WTC11 (cell line): ENCODE measurements at regions not wholly inside any gene's neighbourhood (a gene's known extent, or its start where the extent isn't known, plus 50 kb on each side); places are given as distances from the start of the nearest gene placed in this dataset.

Experiments
- ATAC-seq: fragments of 200-7000 bp; cut with Tn5 transposase; 2 replicates; pipeline ENCODE4 v1.10.0; 2021; ENCODE audit warnings: mild to moderate bottlenecking, moderate library complexity
- CTCF ChIA-PET: fragments of 300-600 bp; sonication (Branson Sonifier 250); formaldehyde crosslinking; loops from one replicate; lab custom pipeline; 2021; ENCODE audit warnings: antibody characterized with exemption; lab: Charles Lee
- POLR2A ChIA-PET: fragments of 350-600 bp; sonication (Branson Sonifier 250); formaldehyde crosslinking; loops from one replicate; lab custom pipeline; 2021; ENCODE audit warnings: antibody characterized with exemption; lab: Charles Lee
- DNase-seq: peaks from one replicate; pipeline ENCODE4 v3.0.0; 2021; ENCODE audit warnings: low spot score
- H3K27ac Mint-ChIP-seq: 2 replicates; pipeline ENCODE4 v1.8.0; 2021; ENCODE audit warnings: mixed read lengths
- H3K27me3 Mint-ChIP-seq: 2 replicates; pipeline ENCODE4 v1.8.0; 2021; ENCODE audit warnings: low read depth, mild to moderate bottlenecking, moderate library complexity, mixed read lengths
- H3K36me3 Mint-ChIP-seq: 2 replicates; pipeline ENCODE4 v1.8.0; 2021; ENCODE audit warnings: mixed read lengths
- H3K4me1 Mint-ChIP-seq: 2 replicates; pipeline ENCODE4 v1.8.0; 2022; ENCODE audit warnings: mixed read lengths
- H3K4me3 Mint-ChIP-seq: 2 replicates; pipeline ENCODE4 v1.8.0; 2021; ENCODE audit warnings: mild to moderate bottlenecking, moderate library complexity, mixed read lengths
- H3K9me3 Mint-ChIP-seq: 2 replicates; pipeline ENCODE4 v1.8.0; 2021; ENCODE audit warnings: mixed read lengths
- ARID4B ChIP-seq: sonication (generic); formaldehyde crosslinking; IDR thresholded peaks from 2 replicates; pipeline ENCODE4 v1.8.0; 2023; ENCODE audit warnings: missing genetic modification reagents, mild to moderate bottlenecking, borderline replicate concordance
- E2F1 ChIP-seq: sonication (generic); formaldehyde crosslinking; IDR thresholded peaks from 2 replicates; pipeline ENCODE4 v1.8.0; 2022; ENCODE audit warnings: mild to moderate bottlenecking, missing genetic modification reagents
- ETV6 ChIP-seq: sonication (generic); formaldehyde crosslinking; IDR thresholded peaks from 2 replicates; pipeline ENCODE4 v1.8.1; 2022; ENCODE audit warnings: mild to moderate bottlenecking, missing genetic modification reagents
- HMGA2 ChIP-seq: fragments of 250-450 bp; sonication (Bioruptor Pico); IDR thresholded peaks from 2 replicates; pipeline ENCODE4 v1.4.0; 2021; ENCODE audit warnings: mild to moderate bottlenecking, moderate library complexity
- JAZF1 ChIP-seq: fragments of 250-450 bp; sonication (Bioruptor Pico); IDR thresholded peaks from 2 replicates; pipeline ENCODE4 v1.9.0; 2021; ENCODE audit warnings: moderate library complexity, mild to moderate bottlenecking, inconsistent platforms
- JUN ChIP-seq: sonication (generic); formaldehyde crosslinking; IDR thresholded peaks from 2 replicates; pipeline ENCODE4 v1.8.0; 2023; ENCODE audit warnings: mild to moderate bottlenecking, missing genetic modification reagents
- KAT7 ChIP-seq: sonication (generic); formaldehyde crosslinking; IDR thresholded peaks from 2 replicates; pipeline ENCODE4 v1.8.1; 2023; ENCODE audit warnings: missing genetic modification reagents, mild to moderate bottlenecking, borderline replicate concordance
- MYBL2 ChIP-seq: sonication (generic); formaldehyde crosslinking; IDR thresholded peaks from 2 replicates; pipeline ENCODE4 v1.8.1; 2023; ENCODE audit warnings: mild to moderate bottlenecking, moderate library complexity, missing genetic modification reagents
- NFATC4 ChIP-seq: fragments of 250-450 bp; sonication (Bioruptor Pico); IDR thresholded peaks from 2 replicates; pipeline ENCODE4 v1.9.0; 2021; ENCODE audit warnings: mild to moderate bottlenecking
- NFYB ChIP-seq: sonication (generic); formaldehyde crosslinking; conservative IDR thresholded peaks from 2 replicates; pipeline ENCODE4 v1.8.0; 2022; ENCODE audit warnings: low read depth, missing genetic modification reagents
- PREB ChIP-seq: sonication (generic); formaldehyde crosslinking; IDR thresholded peaks from 2 replicates; pipeline ENCODE4 v1.8.1; 2022; ENCODE audit warnings: mild to moderate bottlenecking, missing genetic modification reagents, moderate library complexity, borderline replicate concordance
- RORB ChIP-seq: fragments of 250-450 bp; sonication (Bioruptor Pico); IDR thresholded peaks from 2 replicates; pipeline ENCODE4 v1.9.0; 2021; ENCODE audit warnings: mild to moderate bottlenecking
- TEAD1 ChIP-seq: sonication (generic); formaldehyde crosslinking; IDR thresholded peaks from 2 replicates; pipeline ENCODE4 v1.8.0; 2022; ENCODE audit warnings: mild to moderate bottlenecking, missing genetic modification reagents
- ZBTB21 ChIP-seq: sonication (generic); formaldehyde crosslinking; IDR thresholded peaks from 2 replicates; pipeline ENCODE4 v1.8.1; 2023; ENCODE audit warnings: mild to moderate bottlenecking, missing genetic modification reagents, borderline replicate concordance
- ZNF121 ChIP-seq: sonication (generic); formaldehyde crosslinking; IDR thresholded peaks from 2 replicates; pipeline ENCODE4 v1.8.0; 2023; ENCODE audit warnings: missing genetic modification reagents
- ZNF317 ChIP-seq: sonication (generic); formaldehyde crosslinking; IDR thresholded peaks from 2 replicates; pipeline ENCODE4 v1.8.1; 2023; ENCODE audit warnings: low read depth, mild to moderate bottlenecking, moderate library complexity, missing genetic modification reagents, borderline replicate concordance
- ZNF512 ChIP-seq: sonication (generic); formaldehyde crosslinking; IDR thresholded peaks from 2 replicates; pipeline ENCODE4 v1.8.1; 2022; ENCODE audit warnings: missing genetic modification reagents, borderline replicate concordance
- ZNF671 ChIP-seq: fragments of 250-450 bp; sonication (Bioruptor Pico); IDR thresholded peaks from 2 replicates; pipeline ENCODE4 v1.8.0; 2021; ENCODE audit warnings: mild to moderate bottlenecking
- TF ChIP-seq, protein P1 (sequence below): sonication (generic); formaldehyde crosslinking; IDR thresholded peaks from 2 replicates; pipeline ENCODE4 v1.8.1; 2022; ENCODE audit warnings: low read depth, mild to moderate bottlenecking, moderate library complexity, missing genetic modification reagents, borderline replicate concordance
- TF ChIP-seq, protein P2 (sequence below): fragments of 250-450 bp; sonication (Bioruptor Pico); IDR thresholded peaks from 2 replicates; pipeline ENCODE4 v2.1.2; 2022; ENCODE audit warnings: mild to moderate bottlenecking, moderate library complexity

GRCh38 chr22:48102581-48102980 is 1340.1 kb downstream of the TBC1D22A start:
- 0 out of 2 replicates have a peak, but pooled peaks cover 6% of the 10 kb centered on the region for H3K9me3 Mint-ChIP-seq
- H3K4me1 Mint-ChIP-seq: no peaks in the 10 kb centered on the region
- no peak overlapping the region for H3K4me3 Mint-ChIP-seq
- ATAC-seq: no peak
- no peak for DNase-seq
- no peaks in the 10 kb centered on the region; the same call in none of the 2 replicates for H3K27me3 Mint-ChIP-seq
- no peak overlapping the region for H3K27ac Mint-ChIP-seq
- POLR2A ChIA-PET: interaction anchor here (0.5 kb wide), 1 partner anchor 117 kb away, joined by 4 read pairs; no protein-coding TSS in a partner anchor
- CTCF ChIA-PET: no interaction called here
- H3K36me3 Mint-ChIP-seq: no peaks in the 10 kb centered on the region
- TF ChIP-seq ZNF671: no peak
- TF ChIP-seq JUN (CRISPR knock-in tag): no peak
- TF ChIP-seq, protein P1, sequence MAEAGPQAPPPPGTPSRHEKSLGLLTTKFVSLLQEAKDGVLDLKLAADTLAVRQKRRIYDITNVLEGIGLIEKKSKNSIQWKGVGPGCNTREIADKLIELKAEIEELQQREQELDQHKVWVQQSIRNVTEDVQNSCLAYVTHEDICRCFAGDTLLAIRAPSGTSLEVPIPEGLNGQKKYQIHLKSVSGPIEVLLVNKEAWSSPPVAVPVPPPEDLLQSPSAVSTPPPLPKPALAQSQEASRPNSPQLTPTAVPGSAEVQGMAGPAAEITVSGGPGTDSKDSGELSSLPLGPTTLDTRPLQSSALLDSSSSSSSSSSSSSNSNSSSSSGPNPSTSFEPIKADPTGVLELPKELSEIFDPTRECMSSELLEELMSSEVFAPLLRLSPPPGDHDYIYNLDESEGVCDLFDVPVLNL (CRISPR knock-in tag): no peak
- TF ChIP-seq, protein P2, sequence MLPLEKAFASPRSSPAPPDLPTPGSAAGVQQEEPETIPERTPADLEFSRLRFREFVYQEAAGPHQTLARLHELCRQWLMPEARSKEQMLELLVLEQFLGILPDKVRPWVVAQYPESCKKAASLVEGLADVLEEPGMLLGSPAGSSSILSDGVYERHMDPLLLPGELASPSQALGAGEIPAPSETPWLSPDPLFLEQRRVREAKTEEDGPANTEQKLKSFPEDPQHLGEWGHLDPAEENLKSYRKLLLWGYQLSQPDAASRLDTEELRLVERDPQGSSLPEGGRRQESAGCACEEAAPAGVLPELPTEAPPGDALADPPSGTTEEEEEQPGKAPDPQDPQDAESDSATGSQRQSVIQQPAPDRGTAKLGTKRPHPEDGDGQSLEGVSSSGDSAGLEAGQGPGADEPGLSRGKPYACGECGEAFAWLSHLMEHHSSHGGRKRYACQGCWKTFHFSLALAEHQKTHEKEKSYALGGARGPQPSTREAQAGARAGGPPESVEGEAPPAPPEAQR (CRISPR knock-in tag): no peak
- TF ChIP-seq E2F1: no peak
- TF ChIP-seq ZNF317 (CRISPR knock-in tag): no peak
- TF ChIP-seq NFATC4 (CRISPR knock-in tag): no peak

DNA sequence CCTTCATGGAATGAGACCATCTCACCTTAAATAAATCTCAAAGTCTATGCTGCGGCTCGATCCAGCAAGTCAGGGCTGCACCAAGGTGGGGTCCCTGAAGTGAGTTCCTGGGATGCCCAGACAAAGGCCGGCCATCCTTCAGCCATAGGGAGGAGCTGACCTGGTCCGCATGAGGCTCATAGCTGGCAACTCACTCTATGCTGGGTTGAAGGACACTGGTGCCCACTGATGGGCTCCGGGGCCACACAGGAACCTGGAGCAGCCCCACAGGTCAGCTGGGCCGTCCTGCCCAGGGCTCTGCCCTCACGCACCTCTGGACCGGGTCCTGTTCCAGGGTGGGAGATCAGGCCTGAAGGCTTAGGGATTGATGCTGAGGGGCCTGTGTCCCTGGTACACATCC is 1339.3 kb downstream of the TBC1D22A start:
- POLR2A ChIA-PET: interaction anchor here (0.5 kb wide), 1 partner anchor 118 kb away, joined by 4 read pairs; no protein-coding TSS in a partner anchor
- Mint-ChIP-seq H3K27ac (no peak overlapping the region), H3K27me3 (no peaks in the 10 kb centered on the region; the same call in none of the 2 replicates), H3K4me1 (peaks cover 6% of the 10 kb centered on the region), H3K36me3 (no peaks in the 10 kb centered on the region), H3K9me3 (0 out of 2 replicates have a peak, but pooled peaks cover 6% of the 10 kb centered on the region), H3K4me3 (no peak overlapping the region)
- no peak for TF ChIP-seq MYBL2 (CRISPR knock-in tag)
- DNase-seq: no peak
- CTCF ChIA-PET: no interaction called here
- ATAC-seq: no peak

GRCh38 chr22:48100685-48101417 is 1338.4 kb downstream of the TBC1D22A start:
- H3K36me3 Mint-ChIP-seq: no peaks in the 10 kb centered on the region
- H3K4me1 Mint-ChIP-seq: peaks cover 6% of the 10 kb centered on the region
- ATAC-seq: no peak
- H3K27me3 Mint-ChIP-seq: no peaks in the 10 kb centered on the region; the same call in none of the 2 replicates
- ChIA-PET CTCF (no interaction called here), POLR2A (no interaction called here)
- H3K4me3 Mint-ChIP-seq: no peak overlapping the region
- 0 out of 2 replicates have a peak, but pooled peaks cover 6% of the 10 kb centered on the region for H3K9me3 Mint-ChIP-seq
- no peak overlapping the region for H3K27ac Mint-ChIP-seq
- TF ChIP-seq RORB (CRISPR knock-in tag) (no peak), JAZF1 (CRISPR knock-in tag) (no peak), TEAD1 (no peak), HMGA2 (no peak), ZBTB21 (no peak), ZNF121 (CRISPR knock-in tag) (no peak), NFYB (CRISPR knock-in tag) (no peak), ZNF671 (no peak), ZNF512 (no peak), KAT7 (no peak), ARID4B (CRISPR knock-in tag) (no peak), ETV6 (CRISPR knock-in tag) (no peak), PREB (CRISPR knock-in tag) (no peak)
- DNase-seq: no peak
